ENCODE measurements at regions not wholly inside any gene's neighbourhood (a gene's known extent, or its start where the extent isn't known, plus 50 kb on each side); places are given as distances from the start of the nearest gene placed in this dataset.
A peak's percentile ranks its signal among the peaks of the same experiment; 100 is the strongest.

- DNase-seq = no peak
Observed at GRCh38 chr3:153078826-153079225, 83.2 kb upstream of the RAP2B start.

DNA sequence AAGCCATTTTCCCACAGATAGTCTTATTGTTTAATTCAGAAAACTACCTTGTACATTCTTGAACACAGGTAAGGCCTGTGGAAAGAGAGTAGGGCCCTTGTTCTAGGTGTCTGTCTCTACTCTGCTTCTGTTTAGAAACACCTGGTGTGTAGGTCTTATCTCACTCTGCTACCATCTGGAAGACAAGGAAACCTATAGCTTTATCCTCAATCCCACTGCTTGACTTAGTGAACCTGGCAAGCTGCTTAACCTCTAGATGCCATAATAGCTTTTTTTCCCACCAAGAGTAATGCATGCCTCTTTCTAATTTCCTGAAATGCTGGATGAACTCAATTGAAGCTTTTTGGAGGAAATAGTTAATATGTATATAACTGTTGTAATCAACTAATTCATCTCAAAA lies 82.6 kb upstream of the RAP2B start:
- no peak for DNase-seq

GRCh38 chr3:153080778-153081240 lies 81.2 kb upstream of the RAP2B start:
- no peak for DNase-seq

DNA sequence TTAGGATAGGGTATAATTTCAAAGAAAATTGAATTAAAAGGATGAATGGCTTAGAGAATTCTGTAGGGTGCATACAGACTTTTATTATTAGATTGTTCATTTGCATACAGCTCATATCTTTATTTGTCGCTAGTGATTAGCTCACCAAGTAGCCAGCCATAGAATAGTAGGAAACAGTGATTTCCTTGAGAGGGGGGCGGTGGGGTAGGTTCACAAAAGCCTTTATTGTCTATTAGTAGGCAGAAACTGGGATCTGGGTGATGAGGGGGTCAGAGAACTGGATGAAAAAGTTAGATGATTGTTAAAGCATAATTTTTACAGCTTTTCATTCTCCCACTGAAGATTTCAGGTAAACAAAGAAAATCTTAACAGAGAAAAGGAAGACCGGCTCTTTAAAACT lies 77.6 kb upstream of the RAP2B start:
- DNase-seq = no peak

DNA sequence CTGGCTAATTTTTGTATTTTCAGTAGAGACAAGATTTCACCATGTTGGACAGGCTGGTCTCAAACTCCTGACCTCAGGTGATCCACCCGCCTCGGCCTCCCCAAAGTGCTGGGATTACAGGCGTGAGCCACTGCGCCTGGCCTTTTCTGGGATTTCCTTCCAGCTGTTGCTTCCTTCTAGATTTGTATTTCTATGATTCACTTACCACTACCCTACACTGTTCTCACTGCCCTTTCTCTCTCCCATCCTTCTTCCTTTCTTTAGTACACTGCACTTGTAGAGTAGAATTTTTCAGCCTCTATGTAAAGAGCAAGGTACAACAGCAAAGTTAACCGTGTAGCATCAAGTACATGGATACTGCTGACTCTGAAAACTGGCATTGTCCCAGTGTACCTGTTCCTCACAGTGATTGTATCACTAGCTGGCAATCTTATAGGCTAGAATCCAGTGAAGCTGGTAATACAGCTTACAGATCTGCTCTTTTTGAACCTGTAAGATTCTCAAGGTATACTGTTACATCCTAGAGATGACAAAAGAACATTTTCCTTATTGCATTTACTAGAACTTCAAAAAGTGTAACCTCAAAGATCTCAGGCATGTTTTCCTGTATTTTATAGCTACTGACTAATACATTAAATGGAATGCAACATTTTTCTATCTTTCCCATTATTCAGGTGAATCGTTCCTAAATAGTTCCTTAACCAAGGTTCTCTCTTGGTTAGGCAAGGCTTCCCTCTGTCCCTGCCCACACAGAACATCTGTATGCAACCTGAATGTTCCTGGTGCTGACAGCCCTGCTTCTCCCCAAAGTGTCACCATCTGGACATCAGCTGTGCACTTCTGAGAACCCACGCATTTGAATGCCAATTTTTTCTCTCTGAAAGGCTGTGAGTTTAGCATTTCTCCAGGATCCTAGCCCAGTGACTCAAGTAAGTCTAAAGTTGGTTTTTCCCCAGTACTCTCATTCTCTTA lies 74.1 kb upstream of the RAP2B start:
- DNase-seq = peak; percentile 11

DNA sequence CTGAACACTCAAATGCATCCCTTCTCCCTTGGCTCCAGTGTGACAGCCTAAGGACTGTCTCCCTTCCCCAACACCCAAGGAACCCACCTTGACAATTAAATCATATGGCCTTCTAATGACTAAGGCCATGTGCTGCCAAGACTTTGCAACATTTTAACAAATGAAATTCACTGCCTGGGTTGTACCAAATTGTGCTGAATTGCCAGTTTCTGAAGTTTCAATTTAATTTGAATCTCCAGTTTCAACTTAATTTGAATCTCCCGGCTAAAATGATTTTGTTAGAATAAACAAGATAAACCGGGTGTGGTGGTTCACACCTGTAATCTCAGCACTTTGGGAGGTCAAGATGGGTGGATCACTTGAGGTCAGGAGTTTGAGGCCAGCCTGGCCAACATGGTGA lies 72.4 kb upstream of the RAP2B start:
- no peak for DNase-seq

- DNase-seq = no peak
Observed at GRCh38 chr3:153090973-153091372, 71.1 kb upstream of the RAP2B start.

DNA sequence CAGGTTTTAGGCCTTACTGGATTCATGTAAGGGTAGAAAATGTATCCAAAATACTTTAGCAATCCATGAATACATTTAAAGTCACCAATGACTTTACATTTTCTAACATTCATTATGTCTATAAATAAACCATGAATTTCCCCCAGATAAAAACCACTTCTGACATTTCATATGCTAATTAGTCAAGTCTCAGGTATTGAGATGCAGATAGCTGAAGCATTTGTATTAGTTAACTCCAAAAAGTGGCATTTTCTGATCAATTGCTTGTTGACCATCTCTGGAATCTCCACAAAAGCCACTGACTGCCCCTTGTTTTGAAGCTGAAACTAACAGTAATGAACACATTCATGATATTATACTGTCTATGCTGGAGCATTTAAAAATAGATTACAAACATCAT lies 68.4 kb upstream of the RAP2B start:
- DNase-seq = no peak

- no peak for DNase-seq
Observed at GRCh38 chr3:153094386-153094785, 67.6 kb upstream of the RAP2B start.

DNA sequence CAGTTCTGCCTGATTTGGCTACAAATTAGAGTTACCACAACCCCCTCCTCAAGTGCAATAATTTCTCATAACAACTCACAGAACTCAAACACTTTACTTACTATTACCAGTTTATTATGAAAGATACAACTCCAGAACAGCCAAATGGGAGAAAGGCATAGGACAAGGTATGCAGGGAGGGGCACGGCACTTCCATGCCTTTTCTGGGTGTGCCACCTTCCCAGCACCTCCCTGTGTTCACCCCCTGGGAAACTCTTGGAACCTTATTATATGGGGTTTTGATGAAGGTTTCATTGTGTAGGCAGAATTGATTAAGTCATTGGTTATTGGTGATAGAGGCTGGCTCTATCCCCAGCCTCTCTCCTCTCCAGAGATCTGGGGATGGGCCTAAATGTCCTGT lies 66.6 kb upstream of the RAP2B start:
- no peak for DNase-seq

- DNase-seq = no peak
Observed at GRCh38 chr3:153096731-153097131, 65.3 kb upstream of the RAP2B start.

GRCh38 chr3:153097213-153097612 lies 64.8 kb upstream of the RAP2B start:
- DNase-seq = no peak

- no peak for DNase-seq
Observed at GRCh38 chr3:153099131-153099530, 62.9 kb upstream of the RAP2B start.

- no peak for DNase-seq
Observed at GRCh38 chr3:153103406-153103945, 58.5 kb upstream of the RAP2B start.

- DNase-seq = no peak
Observed at GRCh38 chr3:153110041-153110440, 52.0 kb upstream of the RAP2B start.

DNA sequence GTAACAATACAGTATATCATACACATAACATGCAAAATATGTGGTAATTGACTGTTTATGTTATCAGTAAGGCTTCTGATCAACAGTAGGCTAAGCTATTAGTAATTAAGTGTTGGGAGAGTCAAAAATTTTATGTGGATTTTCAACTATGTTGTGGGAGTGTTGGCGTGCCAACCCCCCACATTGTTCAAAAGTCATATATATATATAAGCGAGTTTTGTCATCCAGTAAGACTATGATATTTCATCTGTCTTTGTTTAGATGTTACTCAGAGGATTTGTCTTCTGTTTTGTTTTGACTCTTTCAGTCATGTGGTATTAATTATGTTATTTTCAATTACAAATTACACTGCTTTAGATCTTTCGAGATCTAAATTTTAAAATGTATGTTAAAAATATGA lies 51.0 kb upstream of the RAP2B start:
- peak; percentile 51 for DNase-seq

All from fibroblast of skin of back (primary cell).